PC-9 (cell line): ENCODE measurements at regions not wholly inside any gene's neighbourhood (a gene's known extent, or its start where the extent isn't known, plus 50 kb on each side); places are given as distances from the start of the nearest gene placed in this dataset.

Source experiments
- BruUV-seq: library from RNA; stranded (reverse); fragments of 400-500 nt; replicated peaks from 2 replicates; lab custom pipeline; 2021; lab: Mats Ljungman, UMichigan
- CTCF ChIA-PET: fragments of 300-600 bp; sonication (Branson Sonifier 250); formaldehyde crosslinking; loops from one replicate; lab custom pipeline; 2022; ENCODE audit warnings: antibody characterized with exemption; lab: Charles Lee
- POLR2A ChIA-PET: fragments of 300-600 bp; sonication (Branson Sonifier 250); formaldehyde crosslinking; loops from one replicate; lab custom pipeline; 2022; ENCODE audit warnings: antibody characterized with exemption; ENCODE audit not compliant: unreplicated experiment; lab: Charles Lee
- DNase-seq, 2 experiments: peaks; one replicate each; pipeline versions ENCODE4 v3.0.0 to v3.0.0-alpha.2; 2015 to 2022; ENCODE audit warnings: mixed read lengths in 1 of 2
- H2AFZ ChIP-seq: fragments of 200-600 bp; sonication (generic); 2 replicates; pipeline ENCODE4 v1.8.1; 2017; ENCODE audit warnings: antibody characterized with exemption
- H3F3A ChIP-seq: fragments of 200-600 bp; sonication (generic); 2 replicates; pipeline ENCODE4 v1.8.1; 2017; ENCODE audit warnings: antibody characterized with exemption, mild to moderate bottlenecking, low read depth; ENCODE audit not compliant: insufficient read depth
- H3K27ac ChIP-seq: fragments of 200-600 bp; sonication (generic); 2 replicates; pipeline ENCODE4 v1.6.1; 2016; ENCODE audit warnings: mixed run types
- H3K27me3 ChIP-seq: fragments of 200-600 bp; sonication (generic); 2 replicates; pipeline ENCODE4 v1.6.1; 2016; ENCODE audit warnings: low read depth, mixed run types; ENCODE audit not compliant: insufficient read depth
- H3K36me3 ChIP-seq: fragments of 200-600 bp; sonication (generic); 2 replicates; pipeline ENCODE4 v1.6.1; 2016; ENCODE audit warnings: low read depth, mixed run types
- H3K4me1 ChIP-seq: fragments of 200-600 bp; sonication (generic); replicated peaks from 2 replicates; pipeline ENCODE4 v1.6.1; 2016; ENCODE audit warnings: mixed run types; ENCODE audit not compliant: insufficient read depth
- H3K4me2 ChIP-seq: fragments of 200-600 bp; sonication (generic); 2 replicates; pipeline ENCODE4 v1.6.1; 2017; ENCODE audit warnings: mixed run types
- H3K4me3 ChIP-seq: fragments of 200-600 bp; sonication (generic); 2 replicates; pipeline ENCODE4 v1.6.1; 2016; ENCODE audit warnings: mixed run types
- H3K79me2 ChIP-seq: fragments of 200-600 bp; sonication (generic); 2 replicates; pipeline ENCODE4 v1.6.1; 2017; ENCODE audit warnings: low read depth, mixed run types
- H3K9me2 ChIP-seq: fragments of 200-600 bp; sonication (generic); 2 replicates; pipeline ENCODE4 v1.8.1; 2017; ENCODE audit warnings: mild to moderate bottlenecking; ENCODE audit not compliant: insufficient read depth
- H3K9me3 ChIP-seq: fragments of 200-600 bp; sonication (generic); 2 replicates; pipeline ENCODE4 v1.8.1; 2016; ENCODE audit warnings: low read depth; ENCODE audit not compliant: insufficient read depth
- H4K20me1 ChIP-seq: fragments of 200-600 bp; sonication (generic); 2 replicates; pipeline ENCODE4 v1.8.1; 2017; ENCODE audit not compliant: insufficient read depth
- CTCF ChIP-seq: fragments of 200-600 bp; sonication (generic); conservative IDR thresholded peaks from 2 replicates; pipeline ENCODE4 v1.6.1; 2017; ENCODE audit warnings: mixed run types, antibody characterized with exemption, mild to moderate bottlenecking, moderate library complexity
- EZH2 ChIP-seq: fragments of 200-600 bp; sonication (generic); IDR thresholded peaks from 2 replicates; pipeline ENCODE4 v1.8.0; 2017; ENCODE audit warnings: antibody characterized with exemption, low read depth
- intact Hi-C: fragments of 100-400 bp; cut with micrococcal nuclease; formaldehyde crosslinking; loops from one replicate; pipeline ENCODE4 v1.10.0; 2022; ENCODE audit not compliant: unreplicated experiment

GRCh38 chr17:13085578-13085977 lies 67.8 kb upstream of the ELAC2 start:
- Histone ChIP-seq H3K9me2 (no peaks in the 10 kb centered on the region), H3K9me3 (no peaks in the 10 kb centered on the region), H3K4me2 (no peak overlapping the region), H3K4me1 (no peaks in the 10 kb centered on the region), H3K27me3 (peaks cover 11% of the 10 kb centered on the region; the same call in 1 of the 2 replicates), H3K4me3 (no peak overlapping the region), H3K79me2 (no peaks in the 10 kb centered on the region), H4K20me1 (no peaks in the 10 kb centered on the region), H3F3A (no peaks in the 10 kb centered on the region), H2AFZ (no peak overlapping the region), H3K27ac (no peak overlapping the region), H3K36me3 (no peaks in the 10 kb centered on the region)
- no TSS peak for BruUV-seq
- TF ChIP-seq EZH2 (no peak), CTCF (no peak)
- no peak for DNase-seq
- POLR2A ChIA-PET = no interaction called here
- CTCF ChIA-PET = no interaction called here
- intact Hi-C loops = no loop called here

DNA sequence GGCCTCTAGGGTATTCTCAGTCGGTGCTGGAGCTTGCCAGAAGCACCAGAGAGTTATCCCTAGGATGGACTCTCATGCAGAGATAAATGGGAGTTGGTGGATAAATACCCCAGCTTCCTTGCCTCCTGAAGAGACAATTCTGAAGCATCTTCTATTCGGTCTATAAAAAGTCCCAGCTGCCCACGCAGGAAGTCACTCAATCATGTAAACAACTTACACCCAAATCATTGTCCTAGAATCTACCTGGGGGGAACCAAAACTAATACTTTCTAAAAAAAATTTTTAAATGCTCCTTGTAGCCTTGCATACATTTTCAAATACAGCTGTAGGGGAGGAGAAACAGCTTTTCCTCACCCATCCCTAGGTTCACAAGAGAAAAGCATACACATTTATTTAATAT lies 66.6 kb upstream of the ELAC2 start:
- TF ChIP-seq CTCF (no peak), EZH2 (no peak)

DNA sequence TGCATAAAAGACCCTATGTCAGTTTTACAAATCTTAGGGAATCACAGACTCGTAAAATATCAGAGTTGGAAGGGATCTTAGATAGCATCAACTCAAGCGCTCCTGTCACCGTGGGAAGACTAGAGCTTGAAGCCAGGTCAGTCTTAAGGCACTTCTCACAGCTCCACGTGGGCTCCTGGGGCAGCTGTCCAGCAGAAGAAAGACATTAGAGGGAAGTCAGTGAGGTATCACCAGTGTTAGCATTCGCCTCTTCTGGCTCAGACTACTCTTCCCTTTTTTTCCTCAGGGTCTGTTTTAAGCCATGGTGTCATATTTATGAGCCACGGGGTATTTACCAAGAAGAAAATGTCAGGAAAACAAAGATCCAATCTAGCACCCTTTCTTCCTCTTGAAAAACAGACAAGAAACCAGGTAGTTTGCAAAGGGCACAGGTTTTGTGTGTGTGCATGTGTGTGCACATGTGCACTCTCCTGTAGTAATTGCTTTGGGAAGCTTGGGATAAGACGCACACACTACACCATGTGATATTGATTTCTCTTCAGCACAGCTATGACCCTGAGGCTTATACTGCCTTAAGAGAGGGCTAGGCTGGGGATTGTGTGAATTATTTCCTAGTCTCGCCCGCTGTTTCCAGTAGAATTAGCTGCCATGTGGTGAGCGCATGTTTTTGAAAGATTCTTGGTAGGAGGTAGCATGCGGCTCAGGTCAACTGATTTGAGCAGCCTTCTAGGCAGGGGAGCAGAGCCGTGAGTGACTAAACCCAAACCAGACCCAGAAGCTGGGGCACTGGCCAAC lies 61.0 kb upstream of the ELAC2 start:
- no peak for TF ChIP-seq CTCF
- no peak for TF ChIP-seq EZH2
- Histone ChIP-seq H3K27ac (no peak overlapping the region), H3K9me2 (no peaks in the 10 kb centered on the region), H4K20me1 (no peaks in the 10 kb centered on the region), H3K9me3 (no peaks in the 10 kb centered on the region), H3K4me1 (no peaks in the 10 kb centered on the region), H3K36me3 (no peaks in the 10 kb centered on the region), H3K4me3 (no peak overlapping the region), H3F3A (no peaks in the 10 kb centered on the region), H3K27me3 (peaks cover 19% of the 10 kb centered on the region; the same call in 1 of the 2 replicates), H3K4me2 (no peak overlapping the region), H3K79me2 (no peaks in the 10 kb centered on the region), H2AFZ (no peak overlapping the region)
- DNase-seq = no peak
- POLR2A ChIA-PET = interaction anchor here (0.6 kb wide), 1 partner anchor 190 kb away, joined by 4 read pairs; no protein-coding TSS in a partner anchor
- CTCF ChIA-PET = no interaction called here
- BruUV-seq = no TSS peak
- intact Hi-C loops = no loop called here

More for the DNA sequence above, 66.6 kb upstream of the ELAC2 start:
- Histone ChIP-seq H3K4me1 (no peaks in the 10 kb centered on the region), H3K4me2 (no peak overlapping the region), H3K79me2 (no peaks in the 10 kb centered on the region), H4K20me1 (no peaks in the 10 kb centered on the region), H3F3A (no peaks in the 10 kb centered on the region), H3K27me3 (peaks cover 11% of the 10 kb centered on the region; the same call in 1 of the 2 replicates), H3K9me2 (no peaks in the 10 kb centered on the region), H3K27ac (no peak overlapping the region), H3K36me3 (no peaks in the 10 kb centered on the region), H2AFZ (no peak overlapping the region), H3K4me3 (no peak overlapping the region), H3K9me3 (no peaks in the 10 kb centered on the region)
- CTCF ChIA-PET = no interaction called here
- no peak for DNase-seq
- no TSS peak for BruUV-seq
- POLR2A ChIA-PET = no interaction called here
- intact Hi-C loops = no loop called here
